Transverse colon (tissue), 4 donors: ENCODE measurements at regions not wholly inside any gene's neighbourhood (a gene's known extent, or its start where the extent isn't known, plus 50 kb on each side); places are given as distances from the start of the nearest gene placed in this dataset.
"Not testable (repeated sequence)": the region's sequence is repeated elsewhere in the genome, so short reads cannot be mapped to it uniquely, and the experiment has no call there.

Experiments
- DNase-seq: peaks from one replicate; pipeline ENCODE4 v3.0.0-alpha.2; 2019
- H3K27ac ChIP-seq, 4 donors: fragments of 200-600 bp; sonication (generic); 2 replicates each; pipeline ENCODE4 v1.5.1; 2016 to 2018; ENCODE audit warnings: inconsistent platforms in 4 of 4
- H3K27me3 ChIP-seq: fragments of 200-600 bp; sonication (generic); 2 replicates; pipeline ENCODE4 v1.5.1; 2017; ENCODE audit warnings: inconsistent platforms
- H3K36me3 ChIP-seq, 4 donors: fragments of 200-600 bp; sonication (generic); 2 replicates each; pipeline ENCODE4 v1.5.1; 2017 to 2019; ENCODE audit warnings: inconsistent platforms in 4 of 4
- H3K4me1 ChIP-seq, 4 donors: fragments of 200-600 bp; sonication (generic); 2 replicates each; pipeline ENCODE4 v1.5.1; 2017 to 2020; ENCODE audit warnings: inconsistent platforms in 4 of 4
- H3K4me3 ChIP-seq, 4 donors: fragments of 200-600 bp; sonication (generic); 1 replicate in 1 of 4; 2 replicates in 3 of 4; pipeline versions ENCODE4 v1.5.1 to v1.6.1; 2017 to 2019; ENCODE audit warnings: inconsistent platforms in 4 of 4
- H3K9me3 ChIP-seq, 2 donors: fragments of 200-600 bp; sonication (generic); 2 replicates each; pipeline ENCODE4 v1.5.1; 2017 to 2019; ENCODE audit warnings: inconsistent platforms in 2 of 2
- CTCF ChIP-seq, 5 experiments: fragments of 200-600 bp in 3 of 5; fragments of 450-650 bp in 2 of 5; sonication (generic) in 3 of 5; IDR thresholded peaks; 1 replicate in 2 of 5; 2 replicates in 3 of 5; pipeline ENCODE4 v1.5.1; 2016 to 2017; ENCODE audit warnings: antibody characterized with exemption in 5 of 5, inconsistent platforms in 3 of 5, mild to moderate bottlenecking in 2 of 5, moderate library complexity in 1 of 5
- EP300 ChIP-seq: sonication (generic); formaldehyde crosslinking; IDR thresholded peaks from one replicate; pipeline ENCODE4 v1.6.1; 2017; ENCODE audit warnings: antibody characterized with exemption, low read depth
- POLR2A ChIP-seq: fragments of 450-650 bp; IDR thresholded peaks from one replicate; pipeline ENCODE4 v1.6.1; 2016; ENCODE audit warnings: antibody characterized with exemption, mild to moderate bottlenecking, moderate library complexity
- POLR2AphosphoS5 ChIP-seq, 3 donors: sonication (generic); formaldehyde crosslinking; IDR thresholded peaks; one replicate each; pipeline ENCODE4 v1.6.1; 2016; ENCODE audit warnings: antibody characterized with exemption in 3 of 3
- WGBS, 2 donors: methylation state at CpG; one replicate each; pipeline ENCODE4 v1.1.5; 2018; ENCODE audit warnings: low coverage in 1 of 2; 5-methylcytosine and 5-hydroxymethylcytosine counted together
- in situ Hi-C, 4 donors: fragments of 200-750 bp; cut with MboI; loops; one replicate each; pipeline versions ENCODE4 v1.15.0 to v1.15.1; 2017; ENCODE audit warnings: low sequenced_read_pairs in 3 of 4, low pct_ligation_motif_present in 1 of 4, low pct_unique_long_range_greater_than_20kb in 1 of 4
- intact Hi-C: fragments of 100-400 bp; cut with DNase I; formaldehyde crosslinking; loops from one replicate; pipeline ENCODE4 v1.15.1; 2023; ENCODE audit warnings: low total_unique reads

- H3K27me3 ChIP-seq = no peaks in the 10 kb centered on the region
- TF ChIP-seq POLR2A (no peak), POLR2AphosphoS5 (IDR thresholded peaks at IDR 0.05) (no peak), EP300 (no peak), CTCF (IDR thresholded peaks at IDR 0.05) (no peak)
- H3K9me3 ChIP-seq = no peaks in the 10 kb centered on the region
- no peak overlapping the region for H3K27ac ChIP-seq
- no peaks in the 10 kb centered on the region for H3K4me1 ChIP-seq
- DNase-seq = no peak
- no peak overlapping the region for H3K4me3 ChIP-seq
- 81 to 83% methylated on average over 2 of the region's 2 CpGs for WGBS, 2 donors
- intact Hi-C loops (no loop called here), in situ Hi-C loops (no loop called here)
- H3K36me3 ChIP-seq = no peaks in the 10 kb centered on the region
Measured at GRCh38 chr2:21781962-21782361, 658.2 kb downstream of the TDRD15 start.

GRCh38 chr2:21782866-21783265 is 659.1 kb downstream of the TDRD15 start:
- 67% methylated on average over 6 of the region's 6 CpGs for WGBS, 2 donors
- DNase-seq = no peak
- TF ChIP-seq EP300 = no peak
- no peak for TF ChIP-seq CTCF (IDR thresholded peaks at IDR 0.05)
- no peak for TF ChIP-seq POLR2AphosphoS5 (IDR thresholded peaks at IDR 0.05)
- no peak for TF ChIP-seq POLR2A
- H3K27me3 ChIP-seq = no peaks in the 10 kb centered on the region
- H3K27ac ChIP-seq = no peak overlapping the region
- no peaks in the 10 kb centered on the region for H3K4me1 ChIP-seq
- in situ Hi-C loops = no loop called here
- no peaks in the 10 kb centered on the region for H3K36me3 ChIP-seq
- H3K9me3 ChIP-seq = no peaks in the 10 kb centered on the region
- no peak overlapping the region for H3K4me3 ChIP-seq
- intact Hi-C loops = no loop called here

- DNase-seq = no peak
- Histone ChIP-seq H3K36me3 (no peaks in the 10 kb centered on the region), H3K27me3 (no peaks in the 10 kb centered on the region), H3K9me3 (no peaks in the 10 kb centered on the region), H3K4me3 (no peak overlapping the region), H3K27ac (no peak overlapping the region), H3K4me1 (no peaks in the 10 kb centered on the region)
- in situ Hi-C loops (no loop called here), intact Hi-C loops (no loop called here)
- WGBS, 2 donors = 91 to 92% methylated on average over 1 of the region's 1 CpG
- no peak for TF ChIP-seq POLR2A
- TF ChIP-seq EP300 = no peak
- TF ChIP-seq POLR2AphosphoS5 (IDR thresholded peaks at IDR 0.05) = no peak
- TF ChIP-seq CTCF (IDR thresholded peaks at IDR 0.05) = no peak
Measured at GRCh38 chr2:21787941-21788340, 664.2 kb downstream of the TDRD15 start.

- WGBS, 2 donors = 56 to 59% methylated on average over 6 of the region's 6 CpGs
- in situ Hi-C loops, intact Hi-C loops: not testable (repeated sequence)
Measured at GRCh38 chr2:21790311-21790710, 666.5 kb downstream of the TDRD15 start.

GRCh38 chr2:21792571-21792970 is 668.8 kb downstream of the TDRD15 start:
- intact Hi-C loops = no loop called here
- DNase-seq = no peak

More at GRCh38 chr2:21790311-21790710, 666.5 kb downstream of the TDRD15 start:
- not testable (repeated sequence) for H3K36me3 ChIP-seq, H3K27ac ChIP-seq, H3K27me3 ChIP-seq, H3K4me1 ChIP-seq, H3K4me3 ChIP-seq, DNase-seq, H3K9me3 ChIP-seq

More at GRCh38 chr2:21792571-21792970, 668.8 kb downstream of the TDRD15 start:
- Histone ChIP-seq H3K27me3 (no peaks in the 10 kb centered on the region), H3K4me1 (no peaks in the 10 kb centered on the region), H3K36me3 (no peaks in the 10 kb centered on the region), H3K27ac (no peak overlapping the region), H3K9me3 (no peaks in the 10 kb centered on the region), H3K4me3 (no peak overlapping the region)
- TF ChIP-seq EP300 (no peak), CTCF (IDR thresholded peaks at IDR 0.05) (no peak), POLR2A (no peak), POLR2AphosphoS5 (IDR thresholded peaks at IDR 0.05) (no peak)
- in situ Hi-C loops = no loop called here
